WTC11 (cell line): ENCODE measurements at regions not wholly inside any gene's neighbourhood (a gene's known extent, or its start where the extent isn't known, plus 50 kb on each side); places are given as distances from the start of the nearest gene placed in this dataset.

Source experiments
- ATAC-seq: fragments of 200-7000 bp; cut with Tn5 transposase; 2 replicates; pipeline ENCODE4 v1.10.0; 2021; ENCODE audit warnings: mild to moderate bottlenecking, moderate library complexity
- CTCF ChIA-PET: fragments of 300-600 bp; sonication (Branson Sonifier 250); formaldehyde crosslinking; loops from one replicate; lab custom pipeline; 2021; ENCODE audit warnings: antibody characterized with exemption; lab: Charles Lee
- POLR2A ChIA-PET: fragments of 350-600 bp; sonication (Branson Sonifier 250); formaldehyde crosslinking; loops from one replicate; lab custom pipeline; 2021; ENCODE audit warnings: antibody characterized with exemption; lab: Charles Lee
- DNase-seq: peaks from one replicate; pipeline ENCODE4 v3.0.0; 2021; ENCODE audit warnings: low spot score
- H3K27ac Mint-ChIP-seq: 2 replicates; pipeline ENCODE4 v1.8.0; 2021; ENCODE audit warnings: mixed read lengths
- H3K27me3 Mint-ChIP-seq: 2 replicates; pipeline ENCODE4 v1.8.0; 2021; ENCODE audit warnings: low read depth, mild to moderate bottlenecking, moderate library complexity, mixed read lengths
- H3K36me3 Mint-ChIP-seq: 2 replicates; pipeline ENCODE4 v1.8.0; 2021; ENCODE audit warnings: mixed read lengths
- H3K4me1 Mint-ChIP-seq: 2 replicates; pipeline ENCODE4 v1.8.0; 2022; ENCODE audit warnings: mixed read lengths
- H3K4me3 Mint-ChIP-seq: 2 replicates; pipeline ENCODE4 v1.8.0; 2021; ENCODE audit warnings: mild to moderate bottlenecking, moderate library complexity, mixed read lengths
- H3K9me3 Mint-ChIP-seq: 2 replicates; pipeline ENCODE4 v1.8.0; 2021; ENCODE audit warnings: mixed read lengths
- ETV6 ChIP-seq: sonication (generic); formaldehyde crosslinking; IDR thresholded peaks from 2 replicates; pipeline ENCODE4 v1.8.1; 2022; ENCODE audit warnings: mild to moderate bottlenecking, missing genetic modification reagents
- FOXJ3 ChIP-seq: sonication (generic); formaldehyde crosslinking; IDR thresholded peaks from 2 replicates; pipeline ENCODE4 v1.9.0; 2021; ENCODE audit warnings: missing genetic modification reagents, mild to moderate bottlenecking, borderline replicate concordance
- FOXP1 ChIP-seq: sonication (generic); formaldehyde crosslinking; IDR thresholded peaks from 2 replicates; pipeline ENCODE4 v1.8.0; 2022; ENCODE audit warnings: missing genetic modification reagents, mild to moderate bottlenecking, moderate library complexity, borderline replicate concordance
- GTF2I ChIP-seq: fragments of 250-450 bp; sonication (Bioruptor Pico); conservative IDR thresholded peaks from 2 replicates; pipeline ENCODE4 v1.4.0; 2021; ENCODE audit warnings: mild to moderate bottlenecking
- HMGXB4 ChIP-seq: sonication (generic); formaldehyde crosslinking; IDR thresholded peaks from 2 replicates; pipeline ENCODE4 v1.8.1; 2023; ENCODE audit warnings: mild to moderate bottlenecking, moderate library complexity, missing genetic modification reagents
- KAT7 ChIP-seq: sonication (generic); formaldehyde crosslinking; IDR thresholded peaks from 2 replicates; pipeline ENCODE4 v1.8.1; 2023; ENCODE audit warnings: missing genetic modification reagents, mild to moderate bottlenecking, borderline replicate concordance
- MAX ChIP-seq: sonication (generic); formaldehyde crosslinking; IDR thresholded peaks from 2 replicates; pipeline ENCODE4 v1.8.0; 2022; ENCODE audit warnings: mild to moderate bottlenecking, missing genetic modification reagents
- NFYB ChIP-seq: sonication (generic); formaldehyde crosslinking; conservative IDR thresholded peaks from 2 replicates; pipeline ENCODE4 v1.8.0; 2022; ENCODE audit warnings: low read depth, missing genetic modification reagents
- NR1H2 ChIP-seq: sonication (generic); formaldehyde crosslinking; IDR thresholded peaks from 2 replicates; pipeline ENCODE4 v1.9.0; 2021; ENCODE audit warnings: mild to moderate bottlenecking, moderate library complexity, missing genetic modification reagents
- OVOL2 ChIP-seq: fragments of 250-450 bp; sonication (Bioruptor Pico); IDR thresholded peaks from 2 replicates; pipeline ENCODE4 v1.9.0; 2021; ENCODE audit warnings: mild to moderate bottlenecking, borderline replicate concordance
- SMAD3 ChIP-seq: sonication (generic); formaldehyde crosslinking; IDR thresholded peaks from 2 replicates; pipeline ENCODE4 v1.8.0; 2022; ENCODE audit warnings: missing genetic modification reagents, mild to moderate bottlenecking, borderline replicate concordance
- TEAD1 ChIP-seq: sonication (generic); formaldehyde crosslinking; IDR thresholded peaks from 2 replicates; pipeline ENCODE4 v1.8.0; 2022; ENCODE audit warnings: mild to moderate bottlenecking, missing genetic modification reagents
- TP53 ChIP-seq: sonication (generic); formaldehyde crosslinking; IDR thresholded peaks from 2 replicates; pipeline ENCODE4 v1.8.1; 2023; ENCODE audit warnings: mild to moderate bottlenecking, missing genetic modification reagents
- USF1 ChIP-seq: sonication (generic); formaldehyde crosslinking; IDR thresholded peaks from 2 replicates; pipeline ENCODE4 v1.8.0; 2022; ENCODE audit warnings: mild to moderate bottlenecking, missing genetic modification reagents
- ZNF138 ChIP-seq: sonication (generic); formaldehyde crosslinking; conservative IDR thresholded peaks from 2 replicates; pipeline ENCODE4 v1.8.1; 2022; ENCODE audit warnings: mild to moderate bottlenecking, moderate library complexity, missing genetic modification reagents
- ZNF263 ChIP-seq: sonication (generic); formaldehyde crosslinking; IDR thresholded peaks from 2 replicates; pipeline ENCODE4 v1.8.1; 2022; ENCODE audit warnings: low read depth, mild to moderate bottlenecking, moderate library complexity, missing genetic modification reagents
- ZNF423 ChIP-seq: fragments of 250-450 bp; sonication (Bioruptor Pico); IDR thresholded peaks from 2 replicates; pipeline ENCODE4 v2.1.2; 2022; ENCODE audit warnings: mild to moderate bottlenecking, moderate library complexity
- TF ChIP-seq, protein P1 (sequence below): fragments of 250-450 bp; sonication (Bioruptor Pico); conservative IDR thresholded peaks from 2 replicates; pipeline ENCODE4 v1.9.0; 2021; ENCODE audit warnings: mild to moderate bottlenecking
- TF ChIP-seq, protein P2 (sequence below): fragments of 250-450 bp; sonication (Bioruptor Pico); IDR thresholded peaks from 2 replicates; pipeline ENCODE4 v1.9.0; 2021; ENCODE audit warnings: mild to moderate bottlenecking
- TF ChIP-seq, protein P3 (sequence below): sonication (generic); formaldehyde crosslinking; IDR thresholded peaks from 2 replicates; pipeline ENCODE4 v1.8.0; 2022; ENCODE audit warnings: mild to moderate bottlenecking, missing genetic modification reagents

- DNase-seq (no peak), ATAC-seq (no peak)
- 0 out of 2 replicates have a peak, but pooled peaks cover 2% of the 10 kb centered on the region for H3K27me3 Mint-ChIP-seq
- no peaks in the 10 kb centered on the region for H3K36me3 Mint-ChIP-seq
- no peaks in the 10 kb centered on the region for H3K4me1 Mint-ChIP-seq
- peaks cover 24% of the 10 kb centered on the region for H3K9me3 Mint-ChIP-seq
- CTCF ChIA-PET: no interaction called here
- TF ChIP-seq USF1 (CRISPR knock-in tag): no peak
- TF ChIP-seq, protein P1, sequence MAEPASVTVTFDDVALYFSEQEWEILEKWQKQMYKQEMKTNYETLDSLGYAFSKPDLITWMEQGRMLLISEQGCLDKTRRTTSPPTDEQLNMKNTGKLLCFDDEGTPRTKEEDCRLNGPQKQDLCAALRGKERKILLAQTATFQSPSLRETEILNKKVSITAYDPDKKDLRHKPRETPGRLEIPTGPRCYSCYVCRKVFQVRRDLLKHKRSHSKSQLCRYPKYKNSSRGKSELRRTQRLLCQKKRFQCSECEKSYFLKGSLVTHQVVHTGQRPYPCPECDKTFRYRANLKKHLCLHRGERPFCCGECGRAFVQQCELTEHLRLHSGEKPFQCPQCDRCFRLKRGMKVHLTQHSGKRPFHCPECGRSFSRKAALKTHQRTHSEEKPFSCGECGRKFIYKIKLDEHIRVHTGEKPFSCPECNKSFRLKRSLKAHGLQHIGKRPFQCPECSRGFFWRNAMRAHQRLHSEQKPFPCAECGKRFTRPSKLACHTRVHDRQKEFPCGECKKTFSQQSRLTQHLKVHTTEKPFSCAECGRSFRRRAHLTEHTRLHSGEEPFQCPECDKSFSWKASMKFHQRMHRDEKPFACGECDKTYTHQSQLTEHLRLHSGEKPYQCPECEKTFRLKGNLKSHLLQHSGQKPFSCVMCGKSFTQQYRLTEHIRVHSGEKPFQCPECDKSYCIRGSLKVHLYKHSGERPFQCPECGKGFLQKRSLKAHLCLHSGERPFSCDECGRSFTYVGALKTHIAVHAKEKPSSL (CRISPR knock-in tag): no peak
- no peak for TF ChIP-seq TP53 (CRISPR knock-in tag)
- TF ChIP-seq, protein P2, sequence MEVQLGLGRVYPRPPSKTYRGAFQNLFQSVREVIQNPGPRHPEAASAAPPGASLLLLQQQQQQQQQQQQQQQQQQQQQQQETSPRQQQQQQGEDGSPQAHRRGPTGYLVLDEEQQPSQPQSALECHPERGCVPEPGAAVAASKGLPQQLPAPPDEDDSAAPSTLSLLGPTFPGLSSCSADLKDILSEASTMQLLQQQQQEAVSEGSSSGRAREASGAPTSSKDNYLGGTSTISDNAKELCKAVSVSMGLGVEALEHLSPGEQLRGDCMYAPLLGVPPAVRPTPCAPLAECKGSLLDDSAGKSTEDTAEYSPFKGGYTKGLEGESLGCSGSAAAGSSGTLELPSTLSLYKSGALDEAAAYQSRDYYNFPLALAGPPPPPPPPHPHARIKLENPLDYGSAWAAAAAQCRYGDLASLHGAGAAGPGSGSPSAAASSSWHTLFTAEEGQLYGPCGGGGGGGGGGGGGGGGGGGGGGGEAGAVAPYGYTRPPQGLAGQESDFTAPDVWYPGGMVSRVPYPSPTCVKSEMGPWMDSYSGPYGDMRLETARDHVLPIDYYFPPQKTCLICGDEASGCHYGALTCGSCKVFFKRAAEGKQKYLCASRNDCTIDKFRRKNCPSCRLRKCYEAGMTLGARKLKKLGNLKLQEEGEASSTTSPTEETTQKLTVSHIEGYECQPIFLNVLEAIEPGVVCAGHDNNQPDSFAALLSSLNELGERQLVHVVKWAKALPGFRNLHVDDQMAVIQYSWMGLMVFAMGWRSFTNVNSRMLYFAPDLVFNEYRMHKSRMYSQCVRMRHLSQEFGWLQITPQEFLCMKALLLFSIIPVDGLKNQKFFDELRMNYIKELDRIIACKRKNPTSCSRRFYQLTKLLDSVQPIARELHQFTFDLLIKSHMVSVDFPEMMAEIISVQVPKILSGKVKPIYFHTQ (CRISPR knock-in tag): no peak
- no peak for TF ChIP-seq SMAD3 (CRISPR knock-in tag)
- TF ChIP-seq, protein P3, sequence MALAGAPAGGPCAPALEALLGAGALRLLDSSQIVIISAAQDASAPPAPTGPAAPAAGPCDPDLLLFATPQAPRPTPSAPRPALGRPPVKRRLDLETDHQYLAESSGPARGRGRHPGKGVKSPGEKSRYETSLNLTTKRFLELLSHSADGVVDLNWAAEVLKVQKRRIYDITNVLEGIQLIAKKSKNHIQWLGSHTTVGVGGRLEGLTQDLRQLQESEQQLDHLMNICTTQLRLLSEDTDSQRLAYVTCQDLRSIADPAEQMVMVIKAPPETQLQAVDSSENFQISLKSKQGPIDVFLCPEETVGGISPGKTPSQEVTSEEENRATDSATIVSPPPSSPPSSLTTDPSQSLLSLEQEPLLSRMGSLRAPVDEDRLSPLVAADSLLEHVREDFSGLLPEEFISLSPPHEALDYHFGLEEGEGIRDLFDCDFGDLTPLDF (CRISPR knock-in tag): no peak
- TF ChIP-seq GTF2I (CRISPR knock-in tag): no peak
- TF ChIP-seq KAT7: no peak
- POLR2A ChIA-PET: no interaction called here
- no peak overlapping the region for H3K27ac Mint-ChIP-seq
- no peak overlapping the region for H3K4me3 Mint-ChIP-seq
These were observed 149.9 kb upstream of the STT3B start for GRCh38 chr3:31382856-31383255.

- ChIA-PET CTCF (no interaction called here), POLR2A (interaction anchor here (1.1 kb wide), 1 partner anchor 43 kb away, joined by 3 read pairs; no protein-coding TSS in a partner anchor)
- ATAC-seq (no peak), DNase-seq (no peak)
- Mint-ChIP-seq H3K9me3 (peaks cover 24% of the 10 kb centered on the region), H3K27me3 (0 out of 2 replicates have a peak, but pooled peaks cover 2% of the 10 kb centered on the region), H3K36me3 (no peaks in the 10 kb centered on the region), H3K27ac (no peak overlapping the region), H3K4me1 (no peaks in the 10 kb centered on the region), H3K4me3 (no peak overlapping the region)
- TF ChIP-seq MAX (CRISPR knock-in tag): no peak
- TF ChIP-seq HMGXB4 (CRISPR knock-in tag): no peak
- TF ChIP-seq ZNF138 (CRISPR knock-in tag): no peak
- no peak for TF ChIP-seq ETV6 (CRISPR knock-in tag)
- TF ChIP-seq NFYB (CRISPR knock-in tag): no peak
- TF ChIP-seq FOXP1 (CRISPR knock-in tag): no peak
- TF ChIP-seq, protein P1 (CRISPR knock-in tag): no peak
- no peak for TF ChIP-seq KAT7
- no peak for TF ChIP-seq NR1H2
- TF ChIP-seq ZNF423 (CRISPR knock-in tag): no peak
- no peak for TF ChIP-seq TEAD1 (CRISPR knock-in tag)
- no peak for TF ChIP-seq FOXJ3 (CRISPR knock-in tag)
- no peak for TF ChIP-seq ZNF263 (CRISPR knock-in tag)
- TF ChIP-seq OVOL2: no peak
- TF ChIP-seq, protein P2 (CRISPR knock-in tag): no peak
These were observed 148.6 kb upstream of the STT3B start for GRCh38 chr3:31384117-31384516.
